ENCODE measurements at regions not wholly inside any gene's neighbourhood (a gene's known extent, or its start where the extent isn't known, plus 50 kb on each side); places are given as distances from the start of the nearest gene placed in this dataset.

- no peak for DNase-seq (ENCODE audit: extremely low read depth, insufficient read length)
- TF ChIP-seq CTCF (IDR thresholded peaks at IDR 0.05; ENCODE audit: insufficient read depth, low read length, poor library complexity, severe bottlenecking): no peak
- no peaks in the 10 kb centered on the region for H3K27me3 ChIP-seq (replicated peaks; ENCODE audit: control insufficient read depth, insufficient read depth, low read length)
- no peak overlapping the region for H3K4me3 ChIP-seq (replicated peaks; ENCODE audit: low read depth, low read length)
- H3K36me3 ChIP-seq (ENCODE audit: control insufficient read depth, insufficient read depth, low read length): no peaks in the 10 kb centered on the region
Measured at GRCh38 chr16:75793641-75794040, 67.4 kb upstream of the CPHXL start.

GRCh38 chr16:75794426-75794825 lies 68.1 kb upstream of the CPHXL start:
- DNase-seq (ENCODE audit: extremely low read depth, insufficient read length): no peak
- H3K36me3 ChIP-seq (ENCODE audit: control insufficient read depth, insufficient read depth, low read length): no peaks in the 10 kb centered on the region
- no peaks in the 10 kb centered on the region for H3K27me3 ChIP-seq (replicated peaks; ENCODE audit: control insufficient read depth, insufficient read depth, low read length)
- no peak for TF ChIP-seq CTCF (IDR thresholded peaks at IDR 0.05; ENCODE audit: insufficient read depth, low read length, poor library complexity, severe bottlenecking)
- H3K4me3 ChIP-seq (replicated peaks; ENCODE audit: low read depth, low read length): no peak overlapping the region

DNA sequence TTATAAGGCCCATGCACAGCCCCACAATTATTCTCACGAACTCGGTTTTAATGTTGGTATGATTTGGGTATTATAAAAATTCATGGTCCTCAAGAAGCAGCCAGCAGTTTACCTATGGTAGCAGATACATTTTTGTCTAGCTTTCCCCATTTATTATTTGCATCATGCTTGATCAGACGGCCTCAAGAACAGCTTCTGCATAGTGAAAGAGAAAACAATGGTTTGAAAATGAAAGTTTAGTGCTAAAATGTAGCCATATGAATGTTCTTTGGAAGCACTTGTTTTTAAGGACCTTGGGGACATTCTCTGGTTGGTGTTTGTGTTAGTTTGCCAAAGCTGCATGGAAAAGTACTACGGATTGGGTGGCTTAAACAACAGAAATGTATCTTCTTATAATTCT lies 72.4 kb upstream of the CPHXL start:
- no peak for DNase-seq (ENCODE audit: extremely low read depth, insufficient read length)
- no peak for TF ChIP-seq CTCF (IDR thresholded peaks at IDR 0.05; ENCODE audit: insufficient read depth, low read length, poor library complexity, severe bottlenecking)
- Histone ChIP-seq H3K36me3 (ENCODE audit: control insufficient read depth, insufficient read depth, low read length) (no peaks in the 10 kb centered on the region), H3K4me3 (replicated peaks; ENCODE audit: low read depth, low read length) (no peak overlapping the region), H3K27me3 (replicated peaks; ENCODE audit: control insufficient read depth, insufficient read depth, low read length) (no peaks in the 10 kb centered on the region)

DNA sequence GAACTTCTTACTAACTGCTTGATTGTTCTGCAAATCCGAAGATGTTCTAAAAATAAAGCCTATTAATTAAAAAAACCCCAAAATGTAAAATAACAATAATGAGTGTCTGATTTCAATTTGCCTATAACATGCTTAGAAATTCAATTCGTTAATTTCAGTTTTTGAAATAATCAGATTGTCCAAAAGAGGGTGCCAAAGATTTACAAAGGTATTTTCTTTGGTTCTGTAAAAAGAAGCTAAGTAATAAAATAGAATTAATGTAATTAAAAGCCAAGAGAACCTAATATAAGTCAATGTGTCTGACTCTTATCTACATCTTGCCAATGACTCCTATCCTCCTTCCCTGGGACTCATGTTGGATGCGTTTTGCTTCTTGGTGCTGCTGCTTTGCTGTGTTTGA lies 75.0 kb upstream of the CPHXL start:
- Histone ChIP-seq H3K4me3 (replicated peaks; ENCODE audit: low read depth, low read length) (no peak overlapping the region), H3K36me3 (ENCODE audit: control insufficient read depth, insufficient read depth, low read length) (no peaks in the 10 kb centered on the region), H3K27me3 (replicated peaks; ENCODE audit: control insufficient read depth, insufficient read depth, low read length) (no peaks in the 10 kb centered on the region)
- TF ChIP-seq CTCF (IDR thresholded peaks at IDR 0.05; ENCODE audit: insufficient read depth, low read length, poor library complexity, severe bottlenecking): no peak
- no peak for DNase-seq (ENCODE audit: extremely low read depth, insufficient read length)

- TF ChIP-seq CTCF (IDR thresholded peaks at IDR 0.05; ENCODE audit: insufficient read depth, low read length, poor library complexity, severe bottlenecking): no peak
- no peaks in the 10 kb centered on the region for H3K36me3 ChIP-seq (ENCODE audit: control insufficient read depth, insufficient read depth, low read length)
- no peak overlapping the region for H3K4me3 ChIP-seq (replicated peaks; ENCODE audit: low read depth, low read length)
- DNase-seq (ENCODE audit: extremely low read depth, insufficient read length): no peak
- no peaks in the 10 kb centered on the region for H3K27me3 ChIP-seq (replicated peaks; ENCODE audit: control insufficient read depth, insufficient read depth, low read length)
Measured at GRCh38 chr16:75803753-75804152, 77.5 kb upstream of the CPHXL start.

GRCh38 chr16:75804368-75804767 lies 78.1 kb upstream of the CPHXL start:
- TF ChIP-seq CTCF (IDR thresholded peaks at IDR 0.05; ENCODE audit: insufficient read depth, low read length, poor library complexity, severe bottlenecking): no peak

More at GRCh38 chr16:75804368-75804767, 78.1 kb upstream of the CPHXL start:
- Histone ChIP-seq H3K4me3 (replicated peaks; ENCODE audit: low read depth, low read length) (no peak overlapping the region), H3K36me3 (ENCODE audit: control insufficient read depth, insufficient read depth, low read length) (no peaks in the 10 kb centered on the region), H3K27me3 (replicated peaks; ENCODE audit: control insufficient read depth, insufficient read depth, low read length) (no peaks in the 10 kb centered on the region)
- no peak for DNase-seq (ENCODE audit: extremely low read depth, insufficient read length)

Data from GM06990 (cell line).